ENCODE measurements at regions not wholly inside any gene's neighbourhood (a gene's known extent, or its start where the extent isn't known, plus 50 kb on each side); places are given as distances from the start of the nearest gene placed in this dataset.

DNA sequence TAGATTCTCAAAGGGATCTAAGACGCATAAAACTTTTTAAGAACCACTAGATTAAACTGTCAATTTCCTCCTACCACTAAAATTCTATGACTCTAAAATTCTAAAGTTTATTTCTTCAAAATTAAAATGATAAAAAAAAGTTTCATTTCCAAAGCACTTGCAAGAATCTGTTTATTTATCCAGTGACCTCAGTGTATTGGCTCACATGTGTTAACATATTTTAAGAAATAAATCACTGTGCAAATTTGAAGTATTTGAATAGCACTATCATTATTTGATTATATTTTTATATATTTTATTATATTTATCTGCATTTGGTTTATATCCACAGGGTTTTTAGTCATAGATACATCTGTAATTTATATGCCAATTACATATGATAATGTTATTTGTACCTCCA, 62.2 kb upstream of the SLC12A2 start:
- Histone ChIP-seq H4K91ac (ENCODE audit: insufficient read length, low read depth, low read length) (no peak overlapping the region), H2BK5ac (ENCODE audit: insufficient read length, low read length) (no peak overlapping the region), H3K79me2 (ENCODE audit: insufficient read depth, low read length) (no peaks in the 10 kb centered on the region), H3K9me3 (ENCODE audit: control insufficient read depth, low read depth, low read length) (no peaks in the 10 kb centered on the region), H2AFZ (ENCODE audit: low read length) (no peak overlapping the region), H3K23me2 (ENCODE audit: insufficient read length, low read depth, low read length, poor library complexity, severe bottlenecking) (no peaks in the 10 kb centered on the region), H3K18ac (ENCODE audit: insufficient read length, low read depth, low read length) (no peak overlapping the region), H3K79me1 (ENCODE audit: insufficient read depth, low read depth, low read length, poor library complexity, severe bottlenecking) (no peaks in the 10 kb centered on the region), H2BK120ac (ENCODE audit: low read depth, low read length, poor library complexity, severe bottlenecking) (no peak overlapping the region), H4K8ac (replicated peaks; ENCODE audit: insufficient read length, low read depth, low read length) (no peak overlapping the region), H3K27me3 (ENCODE audit: insufficient read depth, low read length) (no peaks in the 10 kb centered on the region), H3K14ac (ENCODE audit: insufficient read depth, low read length) (no peak overlapping the region), H4K5ac (ENCODE audit: insufficient read length, low read depth, low read length) (no peak overlapping the region), H3K4ac (ENCODE audit: low read depth, low read length) (no peak overlapping the region), H2BK12ac (ENCODE audit: insufficient read length, low read depth, low read length) (no peak overlapping the region), H3K9ac (ENCODE audit: extremely low read depth, insufficient read length, low read length) (no peak overlapping the region), H3K27ac (ENCODE audit: insufficient read length, low read depth, low read length) (no peak overlapping the region), H3K4me2 (ENCODE audit: insufficient read depth, insufficient read length, low read length) (no peak overlapping the region), H4K20me1 (ENCODE audit: control insufficient read depth, insufficient read depth, insufficient read length) (no peaks in the 10 kb centered on the region), H3T11ph (ENCODE audit: low read length) (no peak overlapping the region), H2BK20ac (ENCODE audit: low read depth, low read length, poor library complexity, severe bottlenecking) (no peak overlapping the region), H3K56ac (ENCODE audit: insufficient read length, low read depth, low read length) (no peak overlapping the region), H2BK15ac (ENCODE audit: low read depth, low read length) (no peak overlapping the region), H3K23ac (ENCODE audit: insufficient read length, low read depth, low read length) (no peak overlapping the region), H3K4me1 (ENCODE audit: insufficient read depth, low read length) (no peaks in the 10 kb centered on the region; the same call in 1 of the 2 replicates), H2AK5ac (ENCODE audit: insufficient read length, low read length) (no peak overlapping the region)
- Mint-ChIP-seq H3K36me3 (ENCODE audit: insufficient read depth in 1 of 3, low read depth in 3 of 3) (no peaks in the 10 kb centered on the region), H3K9me3 (no peaks in the 10 kb centered on the region), H3K27ac (no peak overlapping the region), H3K27me3 (ENCODE audit: low read depth) (no peaks in the 10 kb centered on the region), H3K4me3 (no peak overlapping the region), H3K4me1 (no peaks in the 10 kb centered on the region)
- TF ChIP-seq, protein P1, sequence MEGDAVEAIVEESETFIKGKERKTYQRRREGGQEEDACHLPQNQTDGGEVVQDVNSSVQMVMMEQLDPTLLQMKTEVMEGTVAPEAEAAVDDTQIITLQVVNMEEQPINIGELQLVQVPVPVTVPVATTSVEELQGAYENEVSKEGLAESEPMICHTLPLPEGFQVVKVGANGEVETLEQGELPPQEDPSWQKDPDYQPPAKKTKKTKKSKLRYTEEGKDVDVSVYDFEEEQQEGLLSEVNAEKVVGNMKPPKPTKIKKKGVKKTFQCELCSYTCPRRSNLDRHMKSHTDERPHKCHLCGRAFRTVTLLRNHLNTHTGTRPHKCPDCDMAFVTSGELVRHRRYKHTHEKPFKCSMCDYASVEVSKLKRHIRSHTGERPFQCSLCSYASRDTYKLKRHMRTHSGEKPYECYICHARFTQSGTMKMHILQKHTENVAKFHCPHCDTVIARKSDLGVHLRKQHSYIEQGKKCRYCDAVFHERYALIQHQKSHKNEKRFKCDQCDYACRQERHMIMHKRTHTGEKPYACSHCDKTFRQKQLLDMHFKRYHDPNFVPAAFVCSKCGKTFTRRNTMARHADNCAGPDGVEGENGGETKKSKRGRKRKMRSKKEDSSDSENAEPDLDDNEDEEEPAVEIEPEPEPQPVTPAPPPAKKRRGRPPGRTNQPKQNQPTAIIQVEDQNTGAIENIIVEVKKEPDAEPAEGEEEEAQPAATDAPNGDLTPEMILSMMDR (conservative IDR thresholded peaks at IDR 0.05) = no peak
- WGBS (ENCODE audit: extremely low coverage, insufficient read length, low lambda C conversion rate) = no CpG with 5 or more reads among the region's 1 CpG
- no peak for DNase-seq
